ENCODE measurements at regions not wholly inside any gene's neighbourhood (a gene's known extent, or its start where the extent isn't known, plus 50 kb on each side); places are given as distances from the start of the nearest gene placed in this dataset.

DNA sequence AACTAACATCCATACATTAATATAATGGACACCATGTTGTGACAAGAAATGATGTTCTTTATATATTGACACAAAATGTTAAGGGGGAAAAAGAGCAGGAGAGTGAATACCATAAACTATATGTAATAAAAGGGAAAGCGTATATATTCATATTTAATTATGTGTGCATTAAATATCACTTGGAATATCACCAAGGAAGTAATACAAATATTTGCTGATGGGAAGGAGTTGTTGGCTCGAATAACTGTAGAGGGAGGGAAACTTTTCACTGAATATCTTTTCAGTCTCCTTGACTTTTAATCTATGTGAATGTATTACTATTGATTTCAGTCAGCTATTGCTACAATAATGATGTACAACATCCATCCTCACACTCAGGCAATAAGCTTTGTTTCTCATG is 167.0 kb upstream of the DPH6 start:
- Histone ChIP-seq H3K4me2 (ENCODE audit: low read length) (no peak overlapping the region), H3K27ac (ENCODE audit: low read depth, low read length) (no peak overlapping the region), H3K9me3 (ENCODE audit: control insufficient read depth, insufficient read depth, low read length) (no peaks in the 10 kb centered on the region), H3K79me2 (ENCODE audit: control insufficient read depth, low read length) (no peaks in the 10 kb centered on the region), H3F3A (ENCODE audit: control insufficient read depth, insufficient read depth) (no peaks in the 10 kb centered on the region), H3K9me2 (replicated peaks; ENCODE audit: control insufficient read depth, low read length) (no peaks in the 10 kb centered on the region), H3K4me1 (ENCODE audit: control insufficient read depth, low read length) (no peaks in the 10 kb centered on the region), H3K36me3 (ENCODE audit: control insufficient read depth, low read length) (no peaks in the 10 kb centered on the region), H3K27me3 (ENCODE audit: control insufficient read depth, low read length) (no peaks in the 10 kb centered on the region), H4K20me1 (ENCODE audit: control insufficient read depth, insufficient read depth, low read depth, low read length) (no peaks in the 10 kb centered on the region), H3K4me3 (ENCODE audit: low read length) (no peak overlapping the region)
- no peak for TF ChIP-seq EZH2phosphoT487 (IDR thresholded peaks at IDR 0.05; ENCODE audit: borderline replicate concordance, low read length)
- TF ChIP-seq, protein P1, sequence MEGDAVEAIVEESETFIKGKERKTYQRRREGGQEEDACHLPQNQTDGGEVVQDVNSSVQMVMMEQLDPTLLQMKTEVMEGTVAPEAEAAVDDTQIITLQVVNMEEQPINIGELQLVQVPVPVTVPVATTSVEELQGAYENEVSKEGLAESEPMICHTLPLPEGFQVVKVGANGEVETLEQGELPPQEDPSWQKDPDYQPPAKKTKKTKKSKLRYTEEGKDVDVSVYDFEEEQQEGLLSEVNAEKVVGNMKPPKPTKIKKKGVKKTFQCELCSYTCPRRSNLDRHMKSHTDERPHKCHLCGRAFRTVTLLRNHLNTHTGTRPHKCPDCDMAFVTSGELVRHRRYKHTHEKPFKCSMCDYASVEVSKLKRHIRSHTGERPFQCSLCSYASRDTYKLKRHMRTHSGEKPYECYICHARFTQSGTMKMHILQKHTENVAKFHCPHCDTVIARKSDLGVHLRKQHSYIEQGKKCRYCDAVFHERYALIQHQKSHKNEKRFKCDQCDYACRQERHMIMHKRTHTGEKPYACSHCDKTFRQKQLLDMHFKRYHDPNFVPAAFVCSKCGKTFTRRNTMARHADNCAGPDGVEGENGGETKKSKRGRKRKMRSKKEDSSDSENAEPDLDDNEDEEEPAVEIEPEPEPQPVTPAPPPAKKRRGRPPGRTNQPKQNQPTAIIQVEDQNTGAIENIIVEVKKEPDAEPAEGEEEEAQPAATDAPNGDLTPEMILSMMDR (IDR thresholded peaks at IDR 0.05; ENCODE audit: low read depth, low read length, poor library complexity, severe bottlenecking): no peak

GRCh38 chr15:35713733-35714132 is 167.8 kb upstream of the DPH6 start:
- Histone ChIP-seq H3K4me2 (ENCODE audit: low read length) (no peak overlapping the region), H3K4me3 (ENCODE audit: low read length) (no peak overlapping the region), H3K79me2 (ENCODE audit: control insufficient read depth, low read length) (no peaks in the 10 kb centered on the region), H3K27ac (ENCODE audit: low read depth, low read length) (no peak overlapping the region), H3F3A (ENCODE audit: control insufficient read depth, insufficient read depth) (no peaks in the 10 kb centered on the region), H3K27me3 (ENCODE audit: control insufficient read depth, low read length) (no peaks in the 10 kb centered on the region), H3K9me3 (ENCODE audit: control insufficient read depth, insufficient read depth, low read length) (no peaks in the 10 kb centered on the region), H3K4me1 (ENCODE audit: control insufficient read depth, low read length) (no peaks in the 10 kb centered on the region), H3K9me2 (replicated peaks; ENCODE audit: control insufficient read depth, low read length) (no peaks in the 10 kb centered on the region), H3K36me3 (ENCODE audit: control insufficient read depth, low read length) (no peaks in the 10 kb centered on the region), H4K20me1 (ENCODE audit: control insufficient read depth, insufficient read depth, low read depth, low read length) (no peaks in the 10 kb centered on the region)
- no peak for TF ChIP-seq EZH2phosphoT487 (IDR thresholded peaks at IDR 0.05; ENCODE audit: borderline replicate concordance, low read length)
- TF ChIP-seq, protein P1 (IDR thresholded peaks at IDR 0.05; ENCODE audit: low read depth, low read length, poor library complexity, severe bottlenecking): no peak

DNA sequence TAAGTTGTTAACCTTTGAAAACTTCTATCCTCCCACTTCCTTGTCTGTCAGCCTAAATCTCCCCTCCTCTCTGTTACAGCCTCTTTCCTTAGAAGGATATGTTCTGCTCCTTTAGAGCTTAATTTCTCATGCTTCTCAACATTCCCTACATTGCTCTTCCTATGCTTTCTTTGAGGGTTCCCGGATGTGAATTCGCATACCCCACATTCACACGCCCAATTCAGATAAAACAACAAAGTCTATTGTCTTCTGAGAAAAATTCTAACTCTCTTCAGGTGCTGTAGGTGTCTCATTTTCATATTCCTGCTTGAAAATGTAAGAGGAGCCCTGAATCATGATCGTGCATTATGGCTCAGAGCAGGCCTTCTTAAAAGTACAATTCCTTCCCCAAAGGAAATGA is 171.8 kb upstream of the DPH6 start:
- Histone ChIP-seq H3K9me3 (ENCODE audit: control insufficient read depth, insufficient read depth, low read length) (no peaks in the 10 kb centered on the region), H3K79me2 (ENCODE audit: control insufficient read depth, low read length) (no peaks in the 10 kb centered on the region), H3K4me3 (ENCODE audit: low read length) (no peak overlapping the region), H3K27ac (ENCODE audit: low read depth, low read length) (no peak overlapping the region), H3K4me1 (ENCODE audit: control insufficient read depth, low read length) (no peaks in the 10 kb centered on the region), H3F3A (ENCODE audit: control insufficient read depth, insufficient read depth) (no peaks in the 10 kb centered on the region), H3K4me2 (ENCODE audit: low read length) (no peak overlapping the region), H4K20me1 (ENCODE audit: control insufficient read depth, insufficient read depth, low read depth, low read length) (no peaks in the 10 kb centered on the region), H3K27me3 (ENCODE audit: control insufficient read depth, low read length) (no peaks in the 10 kb centered on the region), H3K9me2 (replicated peaks; ENCODE audit: control insufficient read depth, low read length) (no peaks in the 10 kb centered on the region), H3K36me3 (ENCODE audit: control insufficient read depth, low read length) (no peaks in the 10 kb centered on the region)
- TF ChIP-seq EZH2phosphoT487 (IDR thresholded peaks at IDR 0.05; ENCODE audit: borderline replicate concordance, low read length): no peak

DNA sequence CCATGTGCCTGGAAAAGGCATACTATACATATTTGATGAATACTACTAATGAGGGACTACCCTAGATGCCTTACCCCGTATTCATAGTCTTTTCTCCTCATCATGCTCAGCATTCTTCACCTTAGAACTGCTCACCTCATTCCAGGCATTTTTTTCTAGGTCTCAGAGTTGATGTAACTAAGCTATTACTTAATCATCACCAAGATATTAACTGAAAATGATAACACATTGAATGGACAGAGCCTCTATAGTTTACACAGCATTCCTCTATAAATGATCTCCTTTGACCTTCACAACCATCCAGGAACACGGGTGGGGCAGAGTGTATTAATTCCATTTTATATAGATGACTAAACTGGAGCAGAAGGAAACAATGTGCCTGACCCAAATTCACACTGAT is 174.1 kb upstream of the DPH6 start:
- Histone ChIP-seq H3K27ac (ENCODE audit: low read depth, low read length) (no peak overlapping the region), H3K9me2 (replicated peaks; ENCODE audit: control insufficient read depth, low read length) (no peaks in the 10 kb centered on the region), H3K79me2 (ENCODE audit: control insufficient read depth, low read length) (no peaks in the 10 kb centered on the region), H4K20me1 (ENCODE audit: control insufficient read depth, insufficient read depth, low read depth, low read length) (no peaks in the 10 kb centered on the region), H3K4me2 (ENCODE audit: low read length) (no peak overlapping the region), H3K4me1 (ENCODE audit: control insufficient read depth, low read length) (no peaks in the 10 kb centered on the region), H3K9me3 (ENCODE audit: control insufficient read depth, insufficient read depth, low read length) (no peaks in the 10 kb centered on the region), H3F3A (ENCODE audit: control insufficient read depth, insufficient read depth) (no peaks in the 10 kb centered on the region), H3K27me3 (ENCODE audit: control insufficient read depth, low read length) (no peaks in the 10 kb centered on the region), H3K36me3 (ENCODE audit: control insufficient read depth, low read length) (no peaks in the 10 kb centered on the region), H3K4me3 (ENCODE audit: low read length) (no peak overlapping the region)
- TF ChIP-seq, protein P1 (IDR thresholded peaks at IDR 0.05; ENCODE audit: low read depth, low read length, poor library complexity, severe bottlenecking): no peak
- no peak for TF ChIP-seq EZH2phosphoT487 (IDR thresholded peaks at IDR 0.05; ENCODE audit: borderline replicate concordance, low read length)
